GM23338 (cell line): ENCODE measurements at regions not wholly inside any gene's neighbourhood (a gene's known extent, or its start where the extent isn't known, plus 50 kb on each side); places are given as distances from the start of the nearest gene placed in this dataset.

ENCODE experiments used
- ATAC-seq: fragments of 200-7000 bp; cut with Tn5 transposase; 3 replicates; pipeline ENCODE4 v1.9.1; 2020
- DNase-seq: peaks from one replicate; pipeline ENCODE4 v3.0.0-alpha.2; 2015; ENCODE audit warnings: low spot score
- H2AFZ ChIP-seq: fragments of 200-600 bp; sonication (generic); 2 replicates; pipeline ENCODE4 v1.8.0; 2016; ENCODE audit warnings: antibody characterized with exemption, mild to moderate bottlenecking, moderate library complexity
- H3F3A ChIP-seq: fragments of 200-600 bp; sonication (generic); replicated peaks from 2 replicates; pipeline ENCODE4 v1.8.0; 2017; ENCODE audit warnings: antibody characterized with exemption, mixed run types, low read depth
- H3K27ac ChIP-seq: fragments of 200-600 bp; sonication (generic); 2 replicates; pipeline ENCODE4 v1.6.1; 2016; ENCODE audit warnings: low read depth
- H3K27me3 ChIP-seq: fragments of 200-600 bp; sonication (generic); 2 replicates; pipeline ENCODE4 v1.8.0; 2016; ENCODE audit warnings: mild to moderate bottlenecking, mixed run types, moderate library complexity; ENCODE audit not compliant: insufficient read depth
- H3K36me3 ChIP-seq: fragments of 200-600 bp; sonication (generic); 2 replicates; pipeline ENCODE4 v1.8.0; 2016; ENCODE audit warnings: mild to moderate bottlenecking; ENCODE audit not compliant: insufficient read depth
- H3K4me1 ChIP-seq: fragments of 200-600 bp; sonication (generic); 2 replicates; pipeline ENCODE4 v1.8.0; 2016; ENCODE audit warnings: mild to moderate bottlenecking, moderate library complexity; ENCODE audit not compliant: insufficient read depth
- H3K4me2 ChIP-seq: fragments of 200-600 bp; sonication (generic); 2 replicates; pipeline ENCODE4 v1.7.1; 2017; ENCODE audit warnings: mixed run types
- H3K4me3 ChIP-seq: fragments of 200-600 bp; sonication (generic); 2 replicates; pipeline ENCODE4 v1.6.1; 2016; ENCODE audit warnings: mixed run types
- H3K79me2 ChIP-seq: fragments of 200-600 bp; sonication (generic); replicated peaks from 2 replicates; pipeline ENCODE4 v1.8.0; 2017; ENCODE audit warnings: mild to moderate bottlenecking; ENCODE audit not compliant: insufficient read depth
- H3K9me2 ChIP-seq: fragments of 200-600 bp; sonication (generic); 2 replicates; pipeline ENCODE4 v1.8.0; 2017; ENCODE audit not compliant: insufficient read depth
- H4K20me1 ChIP-seq: fragments of 200-600 bp; sonication (generic); replicated peaks from 2 replicates; pipeline ENCODE4 v1.8.0; 2017; ENCODE audit warnings: mild to moderate bottlenecking; ENCODE audit not compliant: insufficient read depth
- H3K27ac Mint-ChIP-seq: 2 replicates; pipeline ENCODE4 v1.8.0; 2020; ENCODE audit warnings: inconsistent platforms, mild to moderate bottlenecking, moderate library complexity, mixed read lengths
- H3K27me3 Mint-ChIP-seq: 3 replicates; pipeline ENCODE4 v1.8.0; 2022; ENCODE audit warnings: low read depth, mild to moderate bottlenecking, moderate library complexity, mixed read lengths, inconsistent platforms; ENCODE audit not compliant: insufficient read depth, poor library complexity
- H3K36me3 Mint-ChIP-seq: 3 replicates; pipeline ENCODE4 v1.8.0; 2021; ENCODE audit warnings: low read depth, mild to moderate bottlenecking, inconsistent platforms, moderate library complexity, mixed read lengths
- H3K4me1 Mint-ChIP-seq: 3 replicates; pipeline ENCODE4 v1.8.0; 2020; ENCODE audit warnings: mild to moderate bottlenecking, inconsistent platforms, mixed read lengths
- H3K4me3 Mint-ChIP-seq: 3 replicates; pipeline ENCODE4 v1.8.0; 2021; ENCODE audit warnings: moderate library complexity, mild to moderate bottlenecking, inconsistent platforms, mixed read lengths
- H3K9me3 Mint-ChIP-seq: 3 replicates; pipeline ENCODE4 v1.8.0; 2020; ENCODE audit warnings: moderate library complexity, mild to moderate bottlenecking, inconsistent platforms, mixed read lengths
- ETS1 ChIP-seq: IDR thresholded peaks from 2 replicates; pipeline ENCODE4 v1.6.1; 2016; ENCODE audit warnings: antibody characterized with exemption
- EZH2 ChIP-seq: fragments of 200-600 bp; sonication (generic); IDR thresholded peaks from one replicate; pipeline ENCODE4 v1.8.0; 2017; ENCODE audit warnings: antibody characterized with exemption, mild to moderate bottlenecking, low read depth; ENCODE audit not compliant: unreplicated experiment
- EZH2phosphoT487 ChIP-seq: fragments of 200-600 bp; sonication (generic); IDR thresholded peaks from one replicate; pipeline ENCODE4 v1.8.1; 2018; ENCODE audit warnings: antibody characterized with exemption; ENCODE audit not compliant: unreplicated experiment
- JUNB ChIP-seq: IDR thresholded peaks from one replicate; pipeline ENCODE4 v1.6.1; 2016; ENCODE audit warnings: antibody characterized with exemption; ENCODE audit not compliant: unreplicated experiment
- NANOG ChIP-seq: IDR thresholded peaks from 2 replicates; pipeline ENCODE4 v1.6.1; 2016; ENCODE audit warnings: antibody characterized with exemption, borderline replicate concordance
- REST ChIP-seq: IDR thresholded peaks from one replicate; pipeline ENCODE4 v1.6.1; 2018; ENCODE audit warnings: antibody characterized with exemption; ENCODE audit not compliant: unreplicated experiment
- STAT1 ChIP-seq: IDR thresholded peaks from one replicate; pipeline ENCODE4 v1.6.1; 2016; ENCODE audit warnings: antibody characterized with exemption; ENCODE audit not compliant: unreplicated experiment
- ZNF114 ChIP-seq: fragments of 250-450 bp; sonication (Bioruptor Pico); IDR thresholded peaks from 2 replicates; pipeline ENCODE4 v1.5.0; 2020; ENCODE audit warnings: mild to moderate bottlenecking, moderate library complexity
- ZNF331 ChIP-seq: fragments of 250-450 bp; sonication (Bioruptor Pico); IDR thresholded peaks from 2 replicates; pipeline ENCODE4 v1.5.0; 2020; ENCODE audit warnings: low read depth, mild to moderate bottlenecking, moderate library complexity
- ZNF462 ChIP-seq: fragments of 250-450 bp; sonication (Bioruptor Pico); IDR thresholded peaks from 2 replicates; pipeline ENCODE4 v1.5.0; 2020; ENCODE audit warnings: mild to moderate bottlenecking, moderate library complexity

- no peak for TF ChIP-seq REST
- no peak for TF ChIP-seq ZNF114 (CRISPR knock-in tag)
Observed at GRCh38 chr17:79538291-79538690, 72.6 kb downstream of the RBFOX3 start (continued).

GRCh38 chr17:79537686-79538085 is 73.2 kb downstream of the RBFOX3 start:
- Mint-ChIP-seq H3K27ac (no peak overlapping the region), H3K36me3 (no peaks in the 10 kb centered on the region), H3K4me3 (no peak overlapping the region), H3K4me1 (peaks cover 2% of the 10 kb centered on the region; the same call in 1 of the 3 replicates), H3K27me3 (peaks cover 3% of the 10 kb centered on the region), H3K9me3 (no peaks in the 10 kb centered on the region)
- TF ChIP-seq ZNF462 (CRISPR knock-in tag) (no peak), NANOG (no peak), EZH2phosphoT487 (no peak), EZH2 (no peak), ZNF114 (CRISPR knock-in tag) (no peak), ETS1 (no peak), JUNB (no peak), ZNF331 (no peak), REST (no peak), STAT1 (no peak)
- no peaks in the 10 kb centered on the region for H3K4me1 ChIP-seq
- H3F3A ChIP-seq: no peaks in the 10 kb centered on the region
- no peak for DNase-seq
- no peaks in the 10 kb centered on the region for H3K79me2 ChIP-seq
- no peak overlapping the region for H3K4me2 ChIP-seq
- no peak for ATAC-seq
- no peaks in the 10 kb centered on the region for H4K20me1 ChIP-seq
- no peak overlapping the region for H2AFZ ChIP-seq
- H3K9me2 ChIP-seq: no peaks in the 10 kb centered on the region
- no peak overlapping the region for H3K27ac ChIP-seq
- no peak overlapping the region for H3K4me3 ChIP-seq
- H3K27me3 ChIP-seq: no peaks in the 10 kb centered on the region
- no peaks in the 10 kb centered on the region for H3K36me3 ChIP-seq
